Activated T-helper 17 cell treated with anti-CD3 and anti-CD28 coated beads, Interleukin-2, amount 50 U/mL, for 72 hours (primary cell): ENCODE measurements at regions not wholly inside any gene's neighbourhood (a gene's known extent, or its start where the extent isn't known, plus 50 kb on each side); places are given as distances from the start of the nearest gene placed in this dataset.

ENCODE experiments used
- ATAC-seq: fragments of 150-1000 bp; cut with Tn5 transposase; replicated peaks from 2 replicates; pipeline ENCODE4 v1.10.0; 2021; ENCODE audit warnings: mild to moderate bottlenecking, moderate library complexity
- H3K27ac Mint-ChIP-seq: one replicate; pipeline ENCODE4 v1.8.0; 2022; ENCODE audit warnings: mixed read lengths
- H3K27me3 Mint-ChIP-seq: one replicate; pipeline ENCODE4 v1.8.0; 2022; ENCODE audit warnings: mixed read lengths
- H3K36me3 Mint-ChIP-seq: one replicate; pipeline ENCODE4 v1.8.0; 2022; ENCODE audit warnings: low read depth, mild to moderate bottlenecking, mixed read lengths
- H3K4me1 Mint-ChIP-seq: one replicate; pipeline ENCODE4 v1.8.0; 2022; ENCODE audit warnings: mixed read lengths
- H3K4me3 Mint-ChIP-seq: one replicate; pipeline ENCODE4 v1.8.0; 2022; ENCODE audit warnings: mild to moderate bottlenecking, mixed read lengths
- H3K9me3 Mint-ChIP-seq: one replicate; pipeline ENCODE4 v1.8.0; 2022; ENCODE audit warnings: mixed read lengths

- no peak overlapping the region for H3K4me3 Mint-ChIP-seq
- no peaks in the 10 kb centered on the region for H3K36me3 Mint-ChIP-seq
- H3K4me1 Mint-ChIP-seq, result no peaks in the 10 kb centered on the region
- no peak overlapping the region for H3K27ac Mint-ChIP-seq
- H3K27me3 Mint-ChIP-seq, result peaks cover 17% of the 10 kb centered on the region
- ATAC-seq, result no peak
- peaks cover 14% of the 10 kb centered on the region for H3K9me3 Mint-ChIP-seq
Observed at GRCh38 chr7:1340031-1340430, 107.4 kb downstream of the UNCX start.

DNA sequence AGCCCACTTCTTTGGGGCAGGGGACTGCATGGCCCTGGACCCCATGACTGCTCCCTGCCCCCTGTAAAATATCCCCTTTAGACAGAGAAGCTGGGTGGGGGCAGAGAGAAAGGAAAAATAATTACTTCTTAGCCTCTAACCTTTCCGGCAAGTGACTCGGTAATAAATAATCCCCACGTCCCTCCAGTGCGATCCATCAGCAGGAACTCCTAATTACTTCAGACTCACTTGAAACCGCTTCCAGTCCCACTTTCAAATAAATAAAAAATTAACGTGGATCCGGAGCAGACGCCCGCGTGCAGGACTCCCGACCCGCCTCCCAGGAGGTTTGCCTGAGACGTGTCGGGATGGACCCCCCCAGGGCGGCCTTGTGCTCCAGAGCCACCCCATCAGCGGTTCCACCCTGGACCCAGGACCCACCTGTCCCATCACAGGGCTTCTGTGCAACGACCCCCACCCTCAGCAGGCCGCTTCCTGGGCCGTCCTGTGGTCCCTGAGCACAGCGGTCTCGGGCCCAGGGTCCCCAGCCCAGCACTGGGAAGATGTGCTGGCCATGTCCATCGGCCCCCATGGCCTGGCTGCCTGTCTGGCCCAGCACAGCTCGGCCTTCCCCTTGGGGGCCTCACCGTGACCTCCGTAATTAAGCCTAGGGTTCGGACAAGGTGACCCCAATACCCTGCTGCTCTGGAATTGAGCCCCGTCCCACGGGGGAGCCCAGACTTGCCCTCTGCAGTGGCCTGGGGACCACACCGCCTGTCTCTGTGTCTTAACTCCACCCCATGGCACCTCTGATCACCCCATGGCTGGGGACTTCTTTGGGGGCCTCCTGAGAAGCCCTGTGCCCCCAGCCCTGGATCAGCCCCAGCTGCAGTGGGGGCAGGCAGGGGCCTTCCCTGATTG is 108.0 kb downstream of the UNCX start:
- no peak overlapping the region for H3K4me3 Mint-ChIP-seq
- H3K4me1 Mint-ChIP-seq, result no peaks in the 10 kb centered on the region
- ATAC-seq, result no peak
- H3K36me3 Mint-ChIP-seq, result no peaks in the 10 kb centered on the region
- H3K27me3 Mint-ChIP-seq, result peaks cover 17% of the 10 kb centered on the region
- H3K9me3 Mint-ChIP-seq, result peaks cover 14% of the 10 kb centered on the region
- H3K27ac Mint-ChIP-seq, result no peak overlapping the region

- no peaks in the 10 kb centered on the region for H3K4me1 Mint-ChIP-seq
- H3K9me3 Mint-ChIP-seq, result peaks cover 14% of the 10 kb centered on the region
- H3K27me3 Mint-ChIP-seq, result peaks cover 17% of the 10 kb centered on the region
- no peak overlapping the region for H3K27ac Mint-ChIP-seq
- no peak overlapping the region for H3K4me3 Mint-ChIP-seq
- no peaks in the 10 kb centered on the region for H3K36me3 Mint-ChIP-seq
- ATAC-seq, result no peak
Observed at GRCh38 chr7:1341361-1342089, 108.9 kb downstream of the UNCX start.

GRCh38 chr7:1342090-1342640 is 109.5 kb downstream of the UNCX start:
- H3K27ac Mint-ChIP-seq, result no peak overlapping the region
- peaks cover 14% of the 10 kb centered on the region for H3K9me3 Mint-ChIP-seq
- ATAC-seq, result no peak
- no peaks in the 10 kb centered on the region for H3K4me1 Mint-ChIP-seq
- H3K4me3 Mint-ChIP-seq, result no peak overlapping the region
- peaks cover 17% of the 10 kb centered on the region for H3K27me3 Mint-ChIP-seq
- no peaks in the 10 kb centered on the region for H3K36me3 Mint-ChIP-seq

DNA sequence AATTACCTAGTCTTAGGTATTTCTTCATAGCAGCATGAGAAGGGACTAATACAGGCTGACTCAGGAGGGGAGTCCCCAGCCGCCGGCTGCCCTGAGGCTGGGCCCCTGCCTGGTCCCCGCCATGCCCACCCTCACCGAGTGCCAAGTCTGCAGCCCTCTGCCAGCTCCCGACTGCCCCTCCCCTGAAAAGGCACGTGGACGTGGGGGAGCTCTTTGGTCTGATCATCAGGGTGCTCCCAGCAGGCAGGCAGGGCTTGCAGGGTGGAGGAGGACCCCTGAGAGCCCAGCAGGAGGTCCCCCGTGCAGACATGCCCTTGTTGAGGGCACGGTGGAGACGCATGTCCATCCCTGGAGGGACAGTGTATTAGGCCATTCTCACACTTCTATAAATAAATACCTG is 110.9 kb downstream of the UNCX start:
- H3K9me3 Mint-ChIP-seq, result peaks cover 6% of the 10 kb centered on the region
- no peaks in the 10 kb centered on the region for H3K4me1 Mint-ChIP-seq
- ATAC-seq, result no peak
- no peak overlapping the region for H3K4me3 Mint-ChIP-seq
- H3K27me3 Mint-ChIP-seq, result peaks cover 12% of the 10 kb centered on the region
- H3K36me3 Mint-ChIP-seq, result no peaks in the 10 kb centered on the region
- H3K27ac Mint-ChIP-seq, result no peak overlapping the region

- H3K27ac Mint-ChIP-seq, result no peak overlapping the region
Observed at GRCh38 chr7:1344421-1344820, 111.7 kb downstream of the UNCX start.

GRCh38 chr7:1344981-1345701 is 112.5 kb downstream of the UNCX start:
- Mint-ChIP-seq H3K4me1 (no peaks in the 10 kb centered on the region), H3K36me3 (no peaks in the 10 kb centered on the region), H3K27ac (no peak overlapping the region), H3K9me3 (no peaks in the 10 kb centered on the region), H3K4me3 (no peak overlapping the region), H3K27me3 (peaks cover 8% of the 10 kb centered on the region)
- no peak for ATAC-seq

More at GRCh38 chr7:1344421-1344820, 111.7 kb downstream of the UNCX start:
- Mint-ChIP-seq H3K27me3 (peaks cover 9% of the 10 kb centered on the region), H3K4me3 (no peak overlapping the region), H3K36me3 (no peaks in the 10 kb centered on the region), H3K9me3 (peaks cover 1% of the 10 kb centered on the region), H3K4me1 (no peaks in the 10 kb centered on the region)
- ATAC-seq, result no peak

DNA sequence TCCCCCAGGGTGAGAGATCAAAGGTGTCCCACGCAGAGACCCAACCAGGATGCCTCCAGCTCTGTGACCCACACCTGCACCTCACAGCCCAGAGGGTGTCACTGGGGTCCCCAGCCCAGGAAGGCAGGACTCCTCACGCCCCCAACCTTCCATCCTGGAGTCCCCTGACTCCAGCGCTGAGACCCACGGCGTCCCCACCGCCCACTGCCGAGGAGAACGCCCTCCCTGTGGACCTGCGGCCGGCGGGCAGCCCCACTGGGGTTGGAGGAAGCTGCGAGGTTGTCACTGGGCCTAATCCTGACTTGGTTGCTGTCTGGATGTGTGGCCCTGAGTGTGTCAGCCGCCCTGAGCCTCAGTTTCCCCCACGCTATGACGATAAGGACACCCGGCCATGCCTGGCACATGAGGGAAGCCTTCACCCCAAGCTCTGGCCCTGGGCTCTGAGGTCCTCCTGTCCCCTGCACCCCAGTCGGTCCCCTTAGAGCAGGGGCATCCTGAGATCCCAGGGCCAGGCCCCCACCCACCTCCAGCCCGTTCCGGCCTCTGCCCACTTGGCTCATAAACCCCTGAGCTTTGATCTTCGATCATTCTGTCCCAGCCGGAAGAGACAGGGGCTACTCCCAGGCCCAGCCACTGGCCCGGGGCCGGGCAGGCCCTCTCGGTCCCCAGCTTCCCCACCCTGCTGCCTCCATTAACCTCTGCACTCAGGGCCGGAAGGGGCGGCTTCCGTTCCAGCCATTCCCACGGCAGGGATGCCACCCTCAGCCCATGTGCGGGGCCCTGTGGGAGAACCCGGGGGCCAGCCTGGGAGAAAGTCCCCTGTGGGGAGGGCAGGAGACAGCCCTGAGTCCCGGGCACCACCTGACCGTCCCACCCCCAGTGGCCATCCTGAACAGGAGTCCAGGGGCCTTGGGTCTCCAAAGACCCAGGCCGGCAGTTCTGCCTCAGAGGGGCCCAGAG is 113.2 kb downstream of the MICALL2 start:
- Mint-ChIP-seq H3K36me3 (no peaks in the 10 kb centered on the region), H3K27me3 (peaks cover 8% of the 10 kb centered on the region)
- no peak for ATAC-seq

DNA sequence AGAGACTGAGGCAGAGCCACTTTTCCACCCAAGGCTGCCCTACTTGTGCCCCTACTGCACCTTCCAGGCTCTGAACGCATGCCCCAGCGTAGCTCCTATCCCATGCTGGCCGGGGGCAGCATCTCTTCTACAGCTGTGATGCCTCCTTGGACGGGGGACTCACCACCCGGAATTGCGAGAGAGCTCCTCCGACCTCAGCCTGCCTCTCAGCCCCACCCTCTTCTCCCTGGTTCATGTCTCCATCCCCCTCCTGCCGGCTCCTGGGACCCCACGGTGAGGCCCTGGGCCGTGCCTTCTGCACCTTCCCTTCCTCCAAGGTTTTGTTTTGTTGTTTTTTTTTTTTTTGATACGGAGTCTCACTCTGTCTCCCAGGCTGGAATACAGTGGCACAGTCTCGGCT is 112.4 kb downstream of the MICALL2 start:
- no peaks in the 10 kb centered on the region for H3K36me3 Mint-ChIP-seq
- peaks cover 8% of the 10 kb centered on the region for H3K27me3 Mint-ChIP-seq
- no peak for ATAC-seq
- no peak overlapping the region for H3K4me3 Mint-ChIP-seq
- no peaks in the 10 kb centered on the region for H3K9me3 Mint-ChIP-seq
- H3K27ac Mint-ChIP-seq, result no peak overlapping the region
- no peaks in the 10 kb centered on the region for H3K4me1 Mint-ChIP-seq

More for the DNA sequence above, 113.2 kb downstream of the MICALL2 start:
- no peaks in the 10 kb centered on the region for H3K4me1 Mint-ChIP-seq
- H3K9me3 Mint-ChIP-seq, result no peaks in the 10 kb centered on the region
- no peak overlapping the region for H3K4me3 Mint-ChIP-seq
- no peak overlapping the region for H3K27ac Mint-ChIP-seq

- no peaks in the 10 kb centered on the region for H3K9me3 Mint-ChIP-seq
- no peak overlapping the region for H3K4me3 Mint-ChIP-seq
- H3K27me3 Mint-ChIP-seq, result peaks cover 8% of the 10 kb centered on the region
- H3K4me1 Mint-ChIP-seq, result no peaks in the 10 kb centered on the region
- no peak for ATAC-seq
- H3K36me3 Mint-ChIP-seq, result no peaks in the 10 kb centered on the region
- no peak overlapping the region for H3K27ac Mint-ChIP-seq
Observed at GRCh38 chr7:1348096-1348822, 111.0 kb downstream of the MICALL2 start.

GRCh38 chr7:1348823-1349335 is 110.4 kb downstream of the MICALL2 start:
- Mint-ChIP-seq H3K4me1 (no peaks in the 10 kb centered on the region), H3K27me3 (peaks cover 8% of the 10 kb centered on the region), H3K36me3 (no peaks in the 10 kb centered on the region), H3K27ac (no peak overlapping the region), H3K4me3 (no peak overlapping the region), H3K9me3 (no peaks in the 10 kb centered on the region)
- ATAC-seq, result no peak

- no peak overlapping the region for H3K4me3 Mint-ChIP-seq
- H3K27me3 Mint-ChIP-seq, result peaks cover 8% of the 10 kb centered on the region
- ATAC-seq, result no peak
- no peak overlapping the region for H3K27ac Mint-ChIP-seq
- H3K9me3 Mint-ChIP-seq, result no peaks in the 10 kb centered on the region
- H3K4me1 Mint-ChIP-seq, result no peaks in the 10 kb centered on the region
- H3K36me3 Mint-ChIP-seq, result no peaks in the 10 kb centered on the region
Observed at GRCh38 chr7:1349351-1349761, 109.9 kb downstream of the MICALL2 start.
